Fibroblast of lung (primary cell): ENCODE measurements at regions not wholly inside any gene's neighbourhood (a gene's known extent, or its start where the extent isn't known, plus 50 kb on each side); places are given as distances from the start of the nearest gene placed in this dataset.
A peak's percentile ranks its signal among the peaks of the same experiment; 100 is the strongest.

Experiments used
- DNase-seq, 2 donors: peaks; one replicate each; pipeline versions ENCODE4 v3.0.0 to v3.0.0-alpha.2; 2010; ENCODE audit warnings: low read depth in 2 of 2
- H2AFZ ChIP-seq: 2 replicates; pipeline ENCODE4 v1.5.1; 2012; ENCODE audit warnings: low read length, control low read depth, inconsistent platforms
- H3K27ac ChIP-seq: 2 replicates; pipeline ENCODE4 v1.5.1; 2011; ENCODE audit warnings: low read length, control low read depth; ENCODE audit not compliant: insufficient read depth
- H3K27me3 ChIP-seq: 2 replicates; pipeline ENCODE4 v1.5.1; 2011; ENCODE audit warnings: mild to moderate bottlenecking, low read length; ENCODE audit not compliant: control insufficient read depth, insufficient read depth
- H3K36me3 ChIP-seq: 2 replicates; pipeline ENCODE4 v1.5.1; 2011; ENCODE audit warnings: low read length; ENCODE audit not compliant: control insufficient read depth, insufficient read depth
- H3K4me1 ChIP-seq: 2 replicates; pipeline ENCODE4 v1.5.1; 2011; ENCODE audit warnings: low read length; ENCODE audit not compliant: control insufficient read depth, insufficient read depth; ENCODE audit errors: extremely low read depth
- H3K4me2 ChIP-seq: 2 replicates; pipeline ENCODE4 v1.5.1; 2011; ENCODE audit warnings: low read length, control low read depth; ENCODE audit not compliant: insufficient read depth; ENCODE audit errors: extremely low read depth
- H3K4me3 ChIP-seq, 4 experiments: fragments of 200-600 bp in 1 of 4; sonication (generic) in 1 of 4; replicated peaks in 1 of 4; 2 replicates each; pipeline ENCODE4 v1.5.1; 2011 to 2016; ENCODE audit warnings: low read length in 4 of 4, low read depth in 3 of 4, mild to moderate bottlenecking in 3 of 4, control low read depth in 2 of 4, inconsistent platforms in 1 of 4, mixed read lengths in 1 of 4; ENCODE audit not compliant: insufficient read depth in 1 of 4; ENCODE audit errors: control extremely low read depth in 1 of 4
- H3K79me2 ChIP-seq: 2 replicates; pipeline ENCODE4 v1.5.1; 2012; ENCODE audit warnings: mild to moderate bottlenecking, low read length, inconsistent platforms; ENCODE audit not compliant: control insufficient read depth, insufficient read depth
- H3K9ac ChIP-seq: 2 replicates; pipeline ENCODE4 v1.5.1; 2011; ENCODE audit warnings: mild to moderate bottlenecking, low read length, control low read depth; ENCODE audit not compliant: insufficient read depth
- H3K9me3 ChIP-seq: 2 replicates; pipeline ENCODE4 v1.5.1; 2012; ENCODE audit warnings: low read depth, low read length; ENCODE audit not compliant: control insufficient read depth, insufficient read depth
- H4K20me1 ChIP-seq: 2 replicates; pipeline ENCODE4 v1.5.1; 2011; ENCODE audit warnings: low read length; ENCODE audit not compliant: control insufficient read depth, insufficient read depth; ENCODE audit errors: extremely low read depth
- EZH2 ChIP-seq: IDR thresholded peaks from 2 replicates; pipeline ENCODE4 v1.5.1; 2012; ENCODE audit warnings: low read length, control low read depth, mild to moderate bottlenecking; ENCODE audit errors: missing control alignments
- TF ChIP-seq, protein P1 (sequence below), 2 donors: IDR thresholded peaks in 1 of 2; conservative IDR thresholded peaks in 1 of 2; 1 replicate in 1 of 2; 2 replicates in 1 of 2; pipeline ENCODE4 v1.5.1; 2011 to 2012; ENCODE audit warnings: low read length in 2 of 2, control low read depth in 1 of 2, inconsistent platforms in 1 of 2, low read depth in 1 of 2, mild to moderate bottlenecking in 1 of 2

- H4K20me1 ChIP-seq, result no peaks in the 10 kb centered on the region
- H3K27ac ChIP-seq, result no peak overlapping the region
- TF ChIP-seq EZH2, result no peak
- TF ChIP-seq, protein P1, sequence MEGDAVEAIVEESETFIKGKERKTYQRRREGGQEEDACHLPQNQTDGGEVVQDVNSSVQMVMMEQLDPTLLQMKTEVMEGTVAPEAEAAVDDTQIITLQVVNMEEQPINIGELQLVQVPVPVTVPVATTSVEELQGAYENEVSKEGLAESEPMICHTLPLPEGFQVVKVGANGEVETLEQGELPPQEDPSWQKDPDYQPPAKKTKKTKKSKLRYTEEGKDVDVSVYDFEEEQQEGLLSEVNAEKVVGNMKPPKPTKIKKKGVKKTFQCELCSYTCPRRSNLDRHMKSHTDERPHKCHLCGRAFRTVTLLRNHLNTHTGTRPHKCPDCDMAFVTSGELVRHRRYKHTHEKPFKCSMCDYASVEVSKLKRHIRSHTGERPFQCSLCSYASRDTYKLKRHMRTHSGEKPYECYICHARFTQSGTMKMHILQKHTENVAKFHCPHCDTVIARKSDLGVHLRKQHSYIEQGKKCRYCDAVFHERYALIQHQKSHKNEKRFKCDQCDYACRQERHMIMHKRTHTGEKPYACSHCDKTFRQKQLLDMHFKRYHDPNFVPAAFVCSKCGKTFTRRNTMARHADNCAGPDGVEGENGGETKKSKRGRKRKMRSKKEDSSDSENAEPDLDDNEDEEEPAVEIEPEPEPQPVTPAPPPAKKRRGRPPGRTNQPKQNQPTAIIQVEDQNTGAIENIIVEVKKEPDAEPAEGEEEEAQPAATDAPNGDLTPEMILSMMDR (conservative IDR thresholded peaks at IDR 0.05 in 1 of 2, IDR thresholded peaks at IDR 0.05 in 1 of 2; ENCODE audit: low read depth in 1 of 2, low read length in 2 of 2), result no peak
- H2AFZ ChIP-seq, result no peak overlapping the region
- no peaks in the 10 kb centered on the region for H3K9me3 ChIP-seq
- H3K79me2 ChIP-seq, result no peaks in the 10 kb centered on the region
- no peaks in the 10 kb centered on the region for H3K4me1 ChIP-seq
- no peaks in the 10 kb centered on the region for H3K36me3 ChIP-seq
- H3K9ac ChIP-seq, result no peak overlapping the region
- no peak overlapping the region for H3K4me2 ChIP-seq
- H3K4me3 ChIP-seq, result no peak overlapping the region
- DNase-seq, result peak in 1 of 2 donors; percentile 7
- H3K27me3 ChIP-seq, result no peaks in the 10 kb centered on the region
Measured at GRCh38 chrX:145002771-145003170, 244.5 kb upstream of the SPANXN1 start.

GRCh38 chrX:145003443-145003842, 243.9 kb upstream of the SPANXN1 start:
- Histone ChIP-seq H3K9ac (no peak overlapping the region), H3K9me3 (no peaks in the 10 kb centered on the region), H3K79me2 (no peaks in the 10 kb centered on the region), H3K27ac (no peak overlapping the region), H4K20me1 (no peaks in the 10 kb centered on the region), H3K4me2 (no peak overlapping the region), H3K4me1 (no peaks in the 10 kb centered on the region), H3K4me3 (no peak overlapping the region), H3K27me3 (no peaks in the 10 kb centered on the region), H2AFZ (no peak overlapping the region), H3K36me3 (no peaks in the 10 kb centered on the region)
- DNase-seq, result no peak
- TF ChIP-seq, protein P1 (conservative IDR thresholded peaks at IDR 0.05 in 1 of 2, IDR thresholded peaks at IDR 0.05 in 1 of 2; ENCODE audit: low read depth in 1 of 2, low read length in 2 of 2), result no peak
- no peak for TF ChIP-seq EZH2

DNA sequence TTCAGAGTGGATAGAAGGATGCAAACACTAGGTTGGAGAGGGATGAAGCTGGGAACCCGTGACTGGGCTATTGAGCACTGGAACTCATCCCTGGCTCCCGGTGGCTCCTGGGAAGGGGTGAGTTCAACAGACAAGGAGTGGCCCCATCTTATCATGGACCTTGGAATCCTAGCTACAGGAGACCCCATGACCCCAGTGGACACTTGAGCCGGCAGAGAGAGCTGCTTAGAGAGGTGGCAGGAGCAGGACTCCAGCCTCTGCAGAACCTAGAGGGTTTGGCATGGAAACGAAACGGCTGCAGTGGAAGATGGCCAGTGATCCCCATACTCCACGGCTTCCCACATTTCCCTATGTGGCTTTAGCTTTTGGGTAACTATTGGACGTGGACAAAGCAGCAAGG, 205.8 kb upstream of the SPANXN1 start:
- no peak overlapping the region for H3K27ac ChIP-seq
- no peak overlapping the region for H3K4me2 ChIP-seq
- no peak overlapping the region for H3K4me3 ChIP-seq
- H3K27me3 ChIP-seq, result no peaks in the 10 kb centered on the region
- H3K36me3 ChIP-seq, result no peaks in the 10 kb centered on the region
- H4K20me1 ChIP-seq, result no peaks in the 10 kb centered on the region
- no peaks in the 10 kb centered on the region for H3K79me2 ChIP-seq
- TF ChIP-seq EZH2, result no peak
- TF ChIP-seq, protein P1 (conservative IDR thresholded peaks at IDR 0.05 in 1 of 2, IDR thresholded peaks at IDR 0.05 in 1 of 2; ENCODE audit: low read depth in 1 of 2, low read length in 2 of 2), result no peak
- no peaks in the 10 kb centered on the region for H3K9me3 ChIP-seq
- H3K4me1 ChIP-seq, result no peaks in the 10 kb centered on the region
- no peak overlapping the region for H2AFZ ChIP-seq
- H3K9ac ChIP-seq, result no peak overlapping the region
- DNase-seq, result no peak
